GM21576 (cell line): ENCODE measurements at regions not wholly inside any gene's neighbourhood (a gene's known extent, or its start where the extent isn't known, plus 50 kb on each side); places are given as distances from the start of the nearest gene placed in this dataset.
"Not testable (repeated sequence)": the region's sequence is repeated elsewhere in the genome, so short reads cannot be mapped to it uniquely, and the experiment has no call there.

Source experiments
- ATAC-seq: cut with Tn5 transposase; IDR thresholded peaks from one replicate; pipeline ENCODE4 v1.9.1; 2021; ENCODE audit warnings: mild to moderate bottlenecking, moderate library complexity; ENCODE audit not compliant: unreplicated experiment

- ATAC-seq = no peak
Measured at GRCh38 chr11:116072133-116072532, 567.9 kb upstream of the CADM1 start.

GRCh38 chr11:116071241-116071640 lies 567.0 kb upstream of the CADM1 start:
- no peak for ATAC-seq

DNA sequence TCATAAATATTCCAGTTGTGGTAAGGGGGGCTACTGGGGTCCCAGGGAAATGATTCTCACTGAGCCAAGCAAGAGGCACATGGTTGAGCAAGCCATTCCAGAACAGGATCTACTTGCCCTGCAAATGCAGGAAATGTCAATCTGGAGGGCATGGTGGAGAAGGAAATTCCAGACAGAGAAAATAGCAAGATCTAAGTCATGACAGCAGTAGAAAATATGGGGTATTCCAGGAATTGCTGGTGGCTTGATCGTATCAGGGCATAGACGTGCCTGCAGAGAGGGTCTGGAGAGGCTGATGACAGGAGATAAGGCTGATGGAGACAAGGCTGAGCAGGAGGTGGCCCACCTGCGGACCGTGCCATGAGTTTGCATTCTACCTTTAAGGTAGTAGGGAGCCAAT lies 566.3 kb upstream of the CADM1 start:
- no peak for ATAC-seq

GRCh38 chr11:116066777-116067176 lies 562.6 kb upstream of the CADM1 start:
- ATAC-seq = no peak

- ATAC-seq = no peak
Measured at GRCh38 chr11:116065986-116066385, 561.8 kb upstream of the CADM1 start.

GRCh38 chr11:116065191-116065895 lies 561.1 kb upstream of the CADM1 start:
- ATAC-seq = no peak

- ATAC-seq = no peak
Measured at GRCh38 chr11:116062490-116063171, 558.4 kb upstream of the CADM1 start.

DNA sequence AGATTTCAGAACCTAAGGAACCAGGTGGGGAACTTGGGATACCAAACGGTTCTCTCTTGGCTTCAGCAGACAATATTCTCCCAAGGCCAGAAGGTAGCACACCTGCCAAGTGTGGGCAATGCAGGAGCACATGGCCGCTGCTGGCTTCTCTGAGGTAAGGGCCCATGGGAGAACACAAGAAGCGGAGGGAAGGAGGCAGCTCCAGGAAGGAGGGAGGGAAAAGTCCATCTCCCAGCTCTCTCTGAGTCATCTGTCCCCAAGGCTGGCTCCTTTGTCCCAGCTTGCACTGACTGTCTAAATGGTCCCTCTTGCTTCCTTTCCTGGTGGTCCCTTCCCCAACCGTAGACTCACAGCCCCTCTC lies 557.9 kb upstream of the CADM1 start:
- no peak for ATAC-seq

DNA sequence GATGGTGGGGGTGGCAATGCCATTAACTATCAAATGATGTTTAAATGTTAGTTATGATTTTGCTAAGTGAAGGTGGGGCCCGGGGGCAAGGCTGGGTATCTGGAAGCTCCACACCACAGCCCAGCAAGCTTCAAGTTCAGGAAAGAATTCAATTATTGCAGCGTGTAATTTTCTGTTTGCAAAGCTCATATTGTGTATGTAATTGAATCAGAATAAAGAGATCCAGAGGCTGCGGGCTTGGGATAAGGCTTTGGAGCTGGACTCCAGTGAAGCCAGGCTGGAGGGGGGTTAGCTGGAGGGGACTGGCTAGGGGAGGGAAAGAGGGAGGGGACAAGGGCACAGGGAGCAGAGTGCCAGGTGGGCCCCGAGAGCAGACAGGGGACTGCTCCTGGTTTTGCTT lies 557.1 kb upstream of the CADM1 start:
- ATAC-seq = no peak

- no peak for ATAC-seq
Measured at GRCh38 chr11:116059919-116060318, 555.7 kb upstream of the CADM1 start.

DNA sequence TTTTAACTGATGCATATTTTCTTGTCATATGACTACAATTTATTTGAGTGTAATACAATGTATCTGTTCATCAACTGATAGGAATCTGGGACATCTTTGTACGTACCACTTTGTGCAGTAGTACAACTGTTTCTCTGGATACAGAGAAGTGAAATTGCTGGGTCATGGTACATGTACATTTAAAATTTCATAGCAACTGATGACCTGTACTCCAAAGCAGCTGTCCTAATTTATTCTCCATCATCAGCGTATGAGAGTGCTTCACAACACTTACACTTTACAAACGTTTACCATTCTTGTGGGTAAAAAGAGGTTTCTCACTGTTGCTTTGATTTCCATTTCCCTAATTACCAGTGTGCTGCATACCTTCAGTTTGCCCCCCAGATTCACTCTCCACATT lies 552.8 kb upstream of the CADM1 start:
- ATAC-seq = no peak

GRCh38 chr11:116055064-116055463 lies 550.8 kb upstream of the CADM1 start:
- no peak for ATAC-seq

DNA sequence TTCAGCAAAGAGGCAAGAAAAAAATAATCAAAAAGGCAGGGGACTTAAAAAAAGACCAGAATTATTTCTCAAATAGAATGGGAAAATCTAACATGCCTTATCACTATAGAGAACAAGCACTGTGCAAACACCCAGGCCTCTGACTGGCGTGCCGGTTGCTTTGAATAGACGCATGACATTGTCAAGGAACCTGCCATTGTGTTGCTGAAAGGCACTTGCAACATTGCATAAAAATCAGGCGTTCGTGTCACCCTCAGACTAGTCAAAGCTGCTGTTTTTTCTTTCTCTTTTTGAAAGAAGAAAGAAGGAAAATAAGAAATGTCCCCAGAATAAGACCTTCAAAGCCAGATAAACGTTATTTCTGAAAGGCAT lies 549.3 kb upstream of the CADM1 start:
- no peak for ATAC-seq

DNA sequence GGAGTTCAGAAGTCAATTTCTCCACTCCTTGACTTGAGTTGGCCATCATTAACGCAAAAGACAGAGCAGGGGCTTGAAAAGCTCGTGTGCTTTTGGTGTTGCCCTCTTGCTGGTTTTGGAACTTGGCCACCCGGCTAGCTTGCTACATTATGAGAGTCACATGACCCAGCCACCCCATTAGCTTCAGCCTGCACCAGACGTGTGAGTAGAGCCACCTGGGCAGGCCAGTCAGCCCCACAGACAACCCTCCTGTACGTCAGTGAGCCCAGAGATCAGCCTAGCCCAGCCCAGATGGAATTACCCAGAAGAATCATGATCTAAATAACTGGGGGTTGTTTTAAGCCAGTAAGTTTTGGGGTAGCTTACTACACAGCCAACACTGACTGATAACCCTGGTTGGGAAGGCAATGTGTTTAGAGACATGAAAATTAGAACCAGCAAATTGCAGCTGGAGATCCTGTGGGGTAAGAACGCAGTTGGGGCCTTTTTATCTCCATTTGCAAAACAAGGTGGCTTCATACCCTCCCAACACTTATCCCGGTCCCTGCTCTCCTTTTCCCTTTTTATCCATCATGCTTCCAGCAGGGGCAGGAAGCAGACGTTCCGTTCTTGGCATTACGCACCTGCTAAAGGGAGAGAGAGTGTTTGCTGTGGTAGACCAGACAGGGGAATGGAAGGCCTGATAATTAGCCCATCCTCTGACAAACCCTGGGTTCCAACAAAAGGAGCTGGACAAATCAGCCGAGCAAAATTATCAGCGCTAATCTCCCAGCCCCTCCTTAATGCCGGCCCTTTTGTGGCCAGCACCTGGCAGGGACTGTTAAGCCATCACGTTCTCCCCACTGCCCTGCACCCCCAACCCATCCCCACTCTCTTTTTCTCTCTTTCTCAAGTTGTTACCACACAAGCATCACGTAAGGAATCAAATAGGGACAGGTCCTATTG lies 548.7 kb upstream of the CADM1 start:
- ATAC-seq = no peak

GRCh38 chr11:116051494-116051893 lies 547.3 kb upstream of the CADM1 start:
- ATAC-seq = no peak

DNA sequence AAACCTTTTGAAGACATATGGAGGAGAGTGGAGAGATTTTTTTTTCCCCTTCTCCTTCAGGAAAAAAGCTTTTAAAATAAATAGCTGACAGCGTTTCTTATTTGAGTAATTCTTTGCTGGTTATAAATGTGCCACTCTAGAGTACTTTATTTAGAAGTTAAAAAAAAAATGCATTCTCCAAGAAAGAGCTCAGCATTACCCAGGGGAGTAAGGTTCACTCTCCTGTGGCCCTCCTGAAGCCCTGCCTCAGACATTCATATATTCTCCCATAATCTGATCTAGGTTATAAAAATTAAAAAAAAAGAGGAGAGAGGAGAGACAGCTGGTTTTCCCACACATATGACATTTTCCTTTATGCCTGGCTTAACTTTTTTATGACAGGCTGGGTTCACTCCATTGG lies 545.2 kb upstream of the CADM1 start:
- no peak for ATAC-seq

DNA sequence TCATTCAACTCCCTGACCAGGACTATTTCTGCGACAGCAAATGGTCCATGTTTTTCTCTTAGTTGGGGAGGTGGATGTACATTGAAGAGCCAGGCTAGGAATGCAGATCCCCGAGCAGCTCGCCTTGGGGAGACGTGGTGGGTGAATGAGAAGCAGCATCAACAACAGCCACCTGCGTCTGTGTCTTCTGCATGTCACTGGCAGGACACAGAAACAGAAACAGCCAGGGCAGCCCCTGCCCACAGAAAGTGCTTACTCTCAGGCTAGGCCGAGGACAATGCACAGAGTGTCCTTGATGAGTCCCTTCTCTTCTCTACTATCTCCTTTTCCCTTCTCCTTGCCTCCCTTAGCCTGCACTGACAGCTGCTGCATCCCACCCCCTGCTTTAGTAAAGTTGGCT lies 541.9 kb upstream of the CADM1 start:
- no peak for ATAC-seq

DNA sequence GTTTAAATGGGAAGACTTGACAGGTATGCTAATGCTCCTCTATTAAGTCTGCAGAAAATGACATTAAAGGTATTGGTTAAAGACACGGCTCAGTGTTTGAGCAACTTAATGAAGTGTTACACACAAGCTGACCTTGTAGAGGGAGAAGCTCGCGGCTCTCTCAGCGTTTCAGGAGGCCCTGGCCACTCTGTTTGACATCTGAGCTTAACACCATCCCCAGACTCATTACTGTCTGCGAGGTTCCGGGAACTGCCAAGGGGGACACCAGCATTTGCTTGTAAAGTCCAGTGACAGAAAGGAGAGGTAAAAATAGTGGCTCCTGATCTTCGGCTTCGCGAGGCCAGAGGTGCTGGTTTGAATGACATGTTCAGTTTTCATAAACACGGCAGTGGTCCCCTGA lies 540.7 kb upstream of the CADM1 start:
- ATAC-seq = no peak

GRCh38 chr11:116044520-116044919 lies 540.3 kb upstream of the CADM1 start:
- ATAC-seq = no peak

GRCh38 chr11:116043857-116044256 lies 539.6 kb upstream of the CADM1 start:
- ATAC-seq = no peak

GRCh38 chr11:116043059-116043458 lies 538.8 kb upstream of the CADM1 start:
- ATAC-seq = not testable (repeated sequence)

- ATAC-seq = no peak
Measured at GRCh38 chr11:116042146-116042545, 537.9 kb upstream of the CADM1 start.
